ENCODE measurements at regions not wholly inside any gene's neighbourhood (a gene's known extent, or its start where the extent isn't known, plus 50 kb on each side); places are given as distances from the start of the nearest gene placed in this dataset.

- DNase-seq (ENCODE audit: low read depth), result no peak
Measured at GRCh38 chr5:30846171-30846570, 347.3 kb upstream of the CDH6 start.

DNA sequence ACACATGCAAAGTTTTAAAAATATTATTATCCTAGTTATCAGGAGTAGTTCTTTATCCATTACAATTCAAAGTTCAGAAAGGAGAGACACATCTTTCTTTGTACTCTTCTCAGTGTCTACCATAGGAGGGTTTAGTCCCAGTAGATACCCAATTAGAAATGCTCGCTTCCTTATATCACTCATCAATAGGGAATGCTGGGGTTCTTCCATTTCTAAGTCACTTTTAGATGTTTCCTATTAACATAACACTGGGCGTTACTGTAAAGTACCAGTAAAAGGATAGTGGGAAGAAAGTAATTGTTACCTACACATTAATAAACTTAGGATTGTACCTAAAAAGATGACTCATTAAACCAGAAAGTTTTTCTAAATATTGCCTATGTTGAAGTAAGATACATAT is 348.3 kb upstream of the CDH6 start:
- DNase-seq (ENCODE audit: low read depth), result no peak

DNA sequence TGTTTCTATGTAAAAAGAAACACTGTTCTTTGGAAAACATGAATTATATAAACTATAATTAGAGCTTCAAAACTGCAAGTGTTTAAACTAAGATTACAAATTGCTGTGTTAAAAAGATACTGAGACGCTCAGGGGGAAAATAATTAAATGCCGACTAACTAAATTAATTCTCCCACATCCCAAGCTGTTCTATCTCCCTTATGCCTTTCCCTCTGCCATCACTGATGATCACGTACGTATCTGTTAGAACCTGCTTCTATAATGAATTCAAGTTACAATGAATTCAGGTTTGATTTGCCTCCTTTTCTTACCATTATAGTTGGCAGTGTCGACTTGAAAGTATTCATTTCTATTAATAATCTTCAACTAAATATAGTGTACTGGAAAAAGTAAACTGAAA is 349.9 kb upstream of the CDH6 start:
- no peak for DNase-seq (ENCODE audit: low read depth)

DNA sequence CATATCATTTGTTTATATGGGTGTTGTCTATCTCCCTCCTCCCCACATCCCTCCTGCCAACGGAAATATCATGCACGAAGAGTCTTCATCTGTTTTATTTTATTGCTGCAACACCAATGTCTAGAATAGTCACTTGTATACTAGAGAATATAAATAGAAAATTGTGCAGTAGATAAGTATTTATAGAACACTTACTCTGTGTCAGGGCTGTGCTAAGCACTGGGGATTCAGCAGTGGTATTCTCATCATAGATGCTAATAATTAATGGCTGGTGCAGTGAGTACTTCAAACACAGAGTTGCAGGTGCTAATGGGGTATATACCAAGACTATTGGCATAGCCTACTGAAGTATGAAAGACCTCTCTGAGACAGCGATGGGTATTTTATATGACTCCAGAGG is 353.5 kb upstream of the CDH6 start:
- no peak for DNase-seq (ENCODE audit: low read depth)

GRCh38 chr5:30838936-30839496 is 354.5 kb upstream of the CDH6 start:
- DNase-seq (ENCODE audit: low read depth), result no peak

GRCh38 chr5:30832519-30832918 is 361.0 kb upstream of the CDH6 start:
- no peak for DNase-seq (ENCODE audit: low read depth)

DNA sequence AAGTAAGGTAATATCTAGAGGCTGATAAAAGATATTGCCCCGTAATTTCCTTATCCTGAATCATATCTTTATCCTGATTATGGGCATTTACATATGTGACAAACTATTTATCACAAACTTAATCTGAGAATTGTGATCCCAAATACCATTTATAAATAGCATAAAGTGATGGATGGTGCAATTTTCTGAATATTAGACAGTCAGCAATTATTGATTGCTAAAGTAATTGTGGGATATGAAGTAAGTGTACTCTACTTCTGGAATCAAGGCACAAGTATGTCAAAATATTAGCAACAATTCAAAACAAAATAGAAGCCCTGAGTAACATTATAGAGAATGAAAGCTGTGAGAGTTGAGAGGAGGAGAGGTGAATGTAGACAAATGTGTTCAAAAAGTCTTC is 361.9 kb upstream of the CDH6 start:
- no peak for DNase-seq (ENCODE audit: low read depth)

- DNase-seq (ENCODE audit: low read depth), result no peak
Measured at GRCh38 chr5:30831123-30831522, 362.4 kb upstream of the CDH6 start.

DNA sequence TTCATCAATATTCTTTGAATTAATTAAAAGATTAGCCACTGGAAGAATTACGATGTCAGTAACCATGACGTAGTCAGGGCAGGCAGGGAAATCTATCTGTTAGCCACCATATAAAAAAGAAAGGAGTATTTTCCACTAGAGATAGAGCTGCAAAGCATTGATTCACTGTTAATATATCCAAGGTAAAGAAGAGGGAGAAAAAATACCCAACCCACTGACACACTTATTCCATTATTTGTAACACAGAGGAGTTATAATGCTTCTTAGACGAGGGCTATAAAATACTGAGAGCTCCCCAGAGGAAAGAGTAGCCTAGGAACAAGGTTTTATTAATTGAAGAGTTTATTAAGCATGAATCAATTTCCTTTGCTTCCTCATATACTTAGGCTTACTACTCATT is 382.2 kb upstream of the CDH6 start:
- DNase-seq (ENCODE audit: low read depth), result no peak

DNA sequence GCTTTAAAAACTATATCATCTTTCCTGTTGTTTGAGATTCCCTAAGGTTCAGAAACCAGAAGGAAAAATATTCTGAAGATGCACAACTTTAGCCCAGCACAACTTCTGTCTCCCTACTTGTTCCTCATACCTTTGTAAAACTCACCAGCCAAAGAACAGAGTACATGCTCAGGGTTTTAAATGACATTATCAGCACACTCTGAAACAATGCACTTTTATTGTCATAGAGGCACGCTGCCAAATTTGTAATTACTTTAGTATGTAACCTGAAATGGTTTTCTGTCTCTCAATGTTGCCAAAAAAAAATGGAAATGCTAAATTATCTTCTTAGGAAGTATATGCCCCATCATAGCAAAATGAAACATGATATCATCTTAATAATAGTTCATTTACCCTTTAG is 383.6 kb upstream of the CDH6 start:
- DNase-seq (ENCODE audit: low read depth), result no peak

- DNase-seq (ENCODE audit: low read depth), result no peak
Measured at GRCh38 chr5:30808996-30809395, 384.5 kb upstream of the CDH6 start.

DNA sequence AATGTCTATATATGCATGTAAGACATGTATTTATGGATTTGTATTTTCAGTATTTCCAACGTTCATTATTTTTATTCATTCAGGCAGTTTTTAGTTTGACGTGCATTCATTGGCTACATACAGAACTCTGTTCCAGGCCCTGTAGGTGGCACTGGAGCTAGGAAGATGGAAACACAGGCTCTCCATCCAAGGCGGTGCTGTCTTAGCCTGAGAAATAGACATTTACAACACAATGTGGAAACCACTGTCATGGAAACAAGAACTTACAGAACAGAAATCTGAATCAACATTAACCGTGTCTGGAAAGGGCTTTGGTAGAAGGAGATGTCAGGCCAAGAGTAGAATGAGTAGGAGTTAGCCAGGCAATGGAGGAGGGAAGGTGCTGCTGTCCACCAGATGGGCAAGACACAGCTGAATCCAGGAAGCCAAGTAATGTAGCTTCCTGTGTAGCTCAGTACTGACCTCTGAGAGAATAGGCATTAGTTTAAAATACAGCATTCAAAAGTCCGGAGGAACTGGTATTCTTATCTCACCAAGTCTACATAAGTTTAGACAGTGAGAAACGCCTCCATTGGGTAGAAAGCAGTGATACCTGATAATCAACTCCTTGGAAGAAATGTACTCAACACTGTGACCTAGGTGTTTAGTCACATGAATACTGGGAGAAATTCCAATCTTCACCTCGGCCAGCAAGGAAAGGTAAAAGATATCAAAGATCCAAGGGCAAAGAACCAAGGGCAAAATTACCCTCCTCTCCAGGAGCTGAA is 388.6 kb upstream of the CDH6 start:
- no peak for DNase-seq (ENCODE audit: low read depth)

DNA sequence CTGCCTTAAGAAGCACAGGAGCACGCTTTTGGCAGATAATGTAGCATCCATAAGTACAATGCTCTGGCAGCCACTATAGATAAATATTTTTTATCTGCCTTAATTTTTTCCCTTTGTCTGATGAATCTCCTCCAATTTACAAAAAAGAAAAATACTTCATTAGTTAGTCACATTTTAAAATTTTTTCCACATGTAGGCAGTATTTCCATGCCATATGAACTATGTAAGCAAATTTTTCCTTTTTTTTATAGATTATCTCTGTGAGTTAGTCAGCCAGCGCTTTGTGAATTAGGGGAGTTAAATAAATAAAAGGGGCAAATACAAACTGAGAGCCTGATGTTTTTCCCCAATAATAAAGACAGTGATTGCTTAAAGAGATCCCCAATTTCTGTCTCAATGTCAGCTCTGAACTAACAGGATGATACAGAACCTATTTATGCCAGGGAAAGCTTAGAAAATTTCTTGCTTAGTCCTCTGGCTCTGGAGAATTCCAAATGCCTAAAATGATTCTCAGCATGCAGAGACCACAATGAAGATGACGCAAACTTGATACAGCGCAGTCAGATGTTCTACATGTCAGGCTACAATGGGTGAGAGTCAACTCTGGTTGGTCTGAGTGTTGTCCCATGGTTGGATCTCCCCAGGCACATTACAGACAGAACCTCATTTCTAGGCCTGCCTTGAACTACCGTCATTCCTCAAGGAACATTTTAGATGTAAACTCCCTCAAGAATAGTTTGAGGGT is 390.4 kb upstream of the CDH6 start:
- no peak for DNase-seq (ENCODE audit: low read depth)

GRCh38 chr5:30781643-30782042 is 411.8 kb upstream of the CDH6 start:
- DNase-seq (ENCODE audit: low read depth), result no peak

GRCh38 chr5:30768056-30768690 is 425.3 kb upstream of the CDH6 start:
- no peak for DNase-seq (ENCODE audit: low read depth)

DNA sequence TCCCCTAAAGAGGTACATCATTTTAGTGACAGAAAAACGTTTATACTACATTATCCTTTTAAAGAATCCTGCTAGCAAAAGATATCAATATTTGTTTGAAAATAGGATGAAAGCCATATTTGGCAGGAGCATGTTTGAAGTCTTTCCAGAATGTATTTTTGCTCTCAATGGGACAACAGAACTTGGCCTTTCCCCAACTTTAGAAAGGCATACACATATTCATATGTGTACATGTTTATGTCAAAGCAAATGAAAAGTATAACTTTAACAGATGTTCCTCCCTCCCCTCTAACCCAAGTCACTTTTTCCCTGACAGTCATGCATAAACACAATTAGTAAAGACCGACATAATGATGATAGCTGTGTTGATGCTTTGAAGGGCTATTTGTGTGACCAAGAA is 427.8 kb upstream of the CDH6 start:
- no peak for DNase-seq (ENCODE audit: low read depth)

DNA sequence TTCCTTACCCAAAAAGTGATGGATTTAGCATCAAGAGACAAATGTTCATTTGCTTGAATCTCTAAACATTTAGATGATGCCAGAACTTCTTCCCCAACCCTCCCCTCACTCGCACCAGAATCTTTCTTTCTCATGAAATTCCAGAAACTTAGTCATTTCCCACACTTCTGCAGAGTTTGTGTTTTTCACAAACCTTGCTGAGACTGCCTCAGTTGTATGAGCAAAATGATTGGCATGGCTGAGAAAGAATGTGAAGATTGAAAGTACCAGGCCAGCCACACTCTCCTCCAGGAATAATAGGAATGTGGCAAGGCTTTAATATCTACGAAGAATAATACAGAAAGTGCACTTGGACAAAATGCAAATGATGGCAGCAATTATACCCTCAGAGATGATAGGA is 428.3 kb upstream of the CDH6 start:
- peak; percentile 64 for DNase-seq (ENCODE audit: low read depth)

DNA sequence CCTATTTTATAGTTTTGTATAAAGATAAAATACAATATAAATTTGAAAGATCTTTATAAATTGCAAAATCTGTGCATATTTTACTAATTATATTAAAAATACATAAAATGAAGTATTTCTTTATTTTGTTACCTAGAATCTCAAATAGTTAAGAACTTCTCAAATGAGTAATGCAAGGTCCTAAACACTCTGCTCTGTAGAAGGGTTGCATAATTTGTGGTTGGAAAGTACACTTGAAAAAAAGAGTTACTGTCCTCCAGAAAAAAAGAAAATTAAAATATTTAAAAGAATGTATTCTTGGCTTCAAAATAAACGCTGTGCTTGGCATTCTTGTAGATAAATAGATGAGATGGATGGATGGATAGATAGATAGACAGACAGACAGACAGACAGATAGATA is 428.8 kb upstream of the CDH6 start:
- no peak for DNase-seq (ENCODE audit: low read depth)

DNA sequence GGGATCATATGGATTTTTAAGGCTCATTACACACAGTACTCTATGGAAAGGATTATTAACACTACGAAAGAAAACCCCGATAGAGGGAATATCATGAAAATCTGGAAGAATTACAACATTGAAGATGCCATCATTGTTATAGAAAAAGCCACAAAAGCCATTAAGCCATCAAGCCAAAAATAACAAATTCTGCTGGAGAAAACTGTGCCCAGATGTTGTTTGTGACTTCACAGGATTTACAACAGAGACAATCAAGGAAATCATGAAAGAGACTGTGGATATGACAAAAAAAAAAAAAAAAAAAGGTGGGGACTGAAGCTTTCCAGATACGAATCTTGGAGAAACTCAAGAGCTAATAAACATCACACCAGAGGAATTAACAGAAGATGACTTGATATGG is 433.8 kb upstream of the CDH6 start:
- DNase-seq (ENCODE audit: low read depth), result no peak

GRCh38 chr5:30752015-30752414 is 441.5 kb upstream of the CDH6 start:
- DNase-seq (ENCODE audit: low read depth), result no peak

- DNase-seq (ENCODE audit: low read depth), result peak; percentile 58
Measured at GRCh38 chr5:30749971-30750370, 443.5 kb upstream of the CDH6 start.

- DNase-seq (ENCODE audit: low read depth), result no peak
Measured at GRCh38 chr5:30747412-30747811, 446.1 kb upstream of the CDH6 start.

GRCh38 chr5:30736669-30737068 is 456.8 kb upstream of the CDH6 start:
- no peak for DNase-seq (ENCODE audit: low read depth)
